DND-41 (cell line): ENCODE measurements at regions not wholly inside any gene's neighbourhood (a gene's known extent, or its start where the extent isn't known, plus 50 kb on each side); places are given as distances from the start of the nearest gene placed in this dataset.

ENCODE experiments used
- CTCF ChIP-seq: IDR thresholded peaks from 2 replicates; pipeline ENCODE4 v1.5.1; 2012; ENCODE audit warnings: borderline replicate concordance, low read length, moderate library complexity, mild to moderate bottlenecking; ENCODE audit not compliant: poor library complexity, severe bottlenecking; ENCODE audit errors: extremely low read depth
- EZH2 ChIP-seq: IDR thresholded peaks from 3 replicates; pipeline ENCODE4 v1.6.1; 2012; ENCODE audit warnings: borderline replicate concordance, low read depth, mild to moderate bottlenecking, moderate library complexity, low read length, inconsistent platforms; ENCODE audit not compliant: severe bottlenecking

- no peak for TF ChIP-seq CTCF
- no peak for TF ChIP-seq EZH2
These were observed 357.2 kb downstream of the REEP3 start for GRCh38 chr10:63878428-63878827.
